ENCODE measurements at regions not wholly inside any gene's neighbourhood (a gene's known extent, or its start where the extent isn't known, plus 50 kb on each side); places are given as distances from the start of the nearest gene placed in this dataset.

- TF ChIP-seq EZH2 (IDR thresholded peaks at IDR 0.05; ENCODE audit: borderline replicate concordance, insufficient read depth, low read depth, low read length, poor library complexity, severe bottlenecking) (no peak), CTCF (IDR thresholded peaks at IDR 0.05) (no peak)
These were observed 242.0 kb downstream of the ETS1 start for GRCh38 chr11:128345316-128345715.

Measured in B cell (primary cell).